H1 (cell line): ENCODE measurements at regions not wholly inside any gene's neighbourhood (a gene's known extent, or its start where the extent isn't known, plus 50 kb on each side); places are given as distances from the start of the nearest gene placed in this dataset.

Experiments used
- CTCF ChIA-PET: fragments of 300-600 bp; sonication (Branson Sonifier 250); formaldehyde crosslinking; loops from one replicate; lab custom pipeline; 2021; ENCODE audit not compliant: partially characterized antibody; lab: Charles Lee
- POLR2A ChIA-PET: fragments of 300-600 bp; sonication (Branson Sonifier 250); formaldehyde crosslinking; loops from one replicate; lab custom pipeline; 2021; ENCODE audit warnings: inconsistent platforms; ENCODE audit not compliant: partially characterized antibody; lab: Charles Lee
- DNase-seq, 2 experiments: peaks; one replicate each; pipeline versions ENCODE4 v3.0.0 to v3.0.0-alpha.2; 2010 to 2022; ENCODE audit warnings: low spot score in 2 of 2, low read depth in 1 of 2, mixed read lengths in 1 of 2
- FAIRE-seq: peaks from 2 replicates; lab custom pipeline; 2011; peaks lifted over from hg19 to GRCh38; lab: Jason Lieb, UNC
- H2AFZ ChIP-seq: 2 replicates; pipeline ENCODE4 v1.8.1; 2012; ENCODE audit warnings: low read length, inconsistent platforms
- H2AK5ac ChIP-seq: 2 replicates; pipeline ENCODE4 v1.6.1; 2013; ENCODE audit warnings: low read depth, low read length
- H2BK120ac ChIP-seq: replicated peaks from 2 replicates; pipeline ENCODE3; 2013; ENCODE audit warnings: low read depth, low read length, inconsistent platforms
- H2BK12ac ChIP-seq: 2 replicates; pipeline ENCODE4 v1.6.1; 2013; ENCODE audit warnings: low read depth, low read length
- H2BK15ac ChIP-seq: 2 replicates; pipeline ENCODE4 v1.6.1; 2013; ENCODE audit warnings: low read length
- H2BK20ac ChIP-seq: 2 replicates; pipeline ENCODE4 v1.6.1; 2013; ENCODE audit warnings: low read length
- H2BK5ac ChIP-seq: 2 replicates; pipeline ENCODE4 v1.6.1; 2013; ENCODE audit warnings: low read depth, low read length
- H3K14ac ChIP-seq: 2 replicates; pipeline ENCODE4 v1.6.1; 2013; ENCODE audit warnings: inconsistent platforms; ENCODE audit not compliant: insufficient read length
- H3K18ac ChIP-seq: 2 replicates; pipeline ENCODE4 v1.6.1; 2013; ENCODE audit warnings: low read length; ENCODE audit errors: extremely low read depth
- H3K23ac ChIP-seq: 2 replicates; pipeline ENCODE4 v1.6.1; 2013; ENCODE audit warnings: inconsistent platforms; ENCODE audit not compliant: insufficient read length
- H3K23me2 ChIP-seq: 2 replicates; pipeline ENCODE4 v1.6.1; 2013; ENCODE audit warnings: low read depth, low read length
- H3K27ac ChIP-seq: 2 replicates; pipeline ENCODE4 v1.6.1; 2011; ENCODE audit warnings: low read depth, low read length, inconsistent platforms
- H3K27me3 ChIP-seq, 4 experiments: replicated peaks in 1 of 4; 1 replicate in 1 of 4; 2 replicates in 3 of 4; pipeline versions ENCODE4 v1.6.1 to v1.8.1; 2011 to 2013; ENCODE audit warnings: low read length in 3 of 4, mild to moderate bottlenecking in 3 of 4, inconsistent platforms in 2 of 4, mixed read lengths in 2 of 4, moderate library complexity in 1 of 4; ENCODE audit not compliant: control insufficient read depth in 3 of 4, insufficient read depth in 3 of 4; ENCODE audit errors: extremely low read depth in 1 of 4
- H3K36me3 ChIP-seq, 4 experiments: 2 replicates each; pipeline versions ENCODE4 v1.6.1 to v1.8.1; 2011 to 2013; ENCODE audit warnings: mild to moderate bottlenecking in 4 of 4, low read length in 3 of 4, moderate library complexity in 2 of 4, control low read depth in 1 of 4, inconsistent platforms in 1 of 4; ENCODE audit not compliant: insufficient read depth in 4 of 4, control insufficient read depth in 2 of 4
- H3K4ac ChIP-seq: replicated peaks from 2 replicates; pipeline ENCODE3; 2013; ENCODE audit warnings: low read length, low read depth, mixed read lengths, inconsistent platforms; ENCODE audit not compliant: insufficient read length
- H3K4me1 ChIP-seq, 4 experiments: replicated peaks in 1 of 4; 1 replicate in 1 of 4; 2 replicates in 3 of 4; pipeline versions ENCODE4 v1.6.1 to v1.8.1; 2011 to 2013; ENCODE audit warnings: low read length in 3 of 4, inconsistent platforms in 2 of 4, mixed read lengths in 1 of 4; ENCODE audit not compliant: insufficient read depth in 4 of 4, control insufficient read depth in 3 of 4
- H3K4me2 ChIP-seq, 2 experiments: 2 replicates each; pipeline versions ENCODE4 v1.6.1 to v1.8.1; 2011 to 2013; ENCODE audit warnings: low read depth in 2 of 2, low read length in 2 of 2, control low read depth in 1 of 2, inconsistent platforms in 1 of 2, mild to moderate bottlenecking in 1 of 2; ENCODE audit not compliant: insufficient read depth in 1 of 2
- H3K4me3 ChIP-seq, 4 experiments: fragments of 200-600, 300-600 bp in 1 of 4; sonication (generic), shearing (Covaris generic), sonication (Bioruptor Twin) in 1 of 4; 2 replicates each; pipeline versions ENCODE4 v1.5.1 to v1.8.1; 2011 to 2016; ENCODE audit warnings: low read length in 4 of 4, low read depth in 3 of 4, control low read depth in 2 of 4, inconsistent platforms in 2 of 4, mild to moderate bottlenecking in 2 of 4, mixed read lengths in 1 of 4, moderate library complexity in 1 of 4; ENCODE audit not compliant: insufficient read depth in 2 of 4; ENCODE audit errors: extremely low read depth in 1 of 4
- H3K56ac ChIP-seq: replicated peaks from 2 replicates; pipeline ENCODE3; 2013; ENCODE audit warnings: low read depth, mild to moderate bottlenecking, mixed read lengths, low read length, inconsistent platforms; ENCODE audit not compliant: insufficient read length
- H3K79me1 ChIP-seq: 2 replicates; pipeline ENCODE4 v1.6.1; 2013; ENCODE audit warnings: low read depth, low read length, control low read depth
- H3K79me2 ChIP-seq, 2 experiments: 2 replicates each; pipeline versions ENCODE4 v1.6.1 to v1.8.1; 2012 to 2013; ENCODE audit warnings: low read length in 2 of 2, mild to moderate bottlenecking in 2 of 2, inconsistent platforms in 1 of 2; ENCODE audit not compliant: insufficient read depth in 2 of 2, control insufficient read depth in 1 of 2
- H3K9ac ChIP-seq, 4 experiments: replicated peaks in 1 of 4; 1 replicate in 1 of 4; 2 replicates in 3 of 4; pipeline versions ENCODE4 v1.6.1 to v1.8.1; 2011 to 2013; ENCODE audit warnings: low read depth in 3 of 4, low read length in 3 of 4, control low read depth in 2 of 4, mild to moderate bottlenecking in 2 of 4, moderate library complexity in 2 of 4, inconsistent platforms in 1 of 4; ENCODE audit errors: extremely low read depth in 1 of 4
- H3K9me3 ChIP-seq, 2 experiments: 2 replicates each; pipeline versions ENCODE4 v1.6.1 to v1.8.1; 2012 to 2013; ENCODE audit warnings: mild to moderate bottlenecking in 2 of 2, moderate library complexity in 2 of 2, control low read depth in 1 of 2, inconsistent platforms in 1 of 2, low read depth in 1 of 2, low read length in 1 of 2, mixed read lengths in 1 of 2; ENCODE audit not compliant: insufficient read depth in 2 of 2
- H4K20me1 ChIP-seq, 2 experiments: replicated peaks in 1 of 2; 2 replicates each; pipeline versions ENCODE3 to v1.8.1; 2011 to 2013; ENCODE audit warnings: inconsistent platforms in 2 of 2, low read length in 2 of 2, mild to moderate bottlenecking in 1 of 2; ENCODE audit not compliant: insufficient read depth in 2 of 2, control insufficient read depth in 1 of 2
- H4K5ac ChIP-seq: 2 replicates; pipeline ENCODE4 v1.6.1; 2013; ENCODE audit warnings: low read length, low read depth, mixed read lengths, inconsistent platforms; ENCODE audit not compliant: insufficient read length
- H4K8ac ChIP-seq: 2 replicates; pipeline ENCODE4 v1.8.0; 2013; ENCODE audit warnings: mild to moderate bottlenecking, moderate library complexity, low read length, inconsistent platforms; ENCODE audit not compliant: insufficient read depth; ENCODE audit errors: extremely low read depth
- H4K91ac ChIP-seq: replicated peaks from 2 replicates; pipeline ENCODE3; 2013; ENCODE audit warnings: low read length, mixed read lengths, inconsistent platforms; ENCODE audit not compliant: insufficient read length
- CREB1 ChIP-seq: IDR thresholded peaks from 2 replicates; pipeline ENCODE4 v1.6.1; 2012; ENCODE audit warnings: inconsistent platforms
- HDAC2 ChIP-seq, 2 experiments: fragments of 300-600 bp in 1 of 2; sonication (generic) in 1 of 2; IDR thresholded peaks; 2 replicates each; pipeline ENCODE4 v1.6.1; 2011 to 2012; ENCODE audit warnings: low read depth in 2 of 2, low read length in 2 of 2, mild to moderate bottlenecking in 2 of 2, moderate library complexity in 2 of 2, borderline replicate concordance in 1 of 2, inconsistent platforms in 1 of 2
- JUN ChIP-seq: IDR thresholded peaks from 2 replicates; pipeline ENCODE4 v1.6.1; 2011; ENCODE audit warnings: low read depth, mild to moderate bottlenecking, improper control_type of control experiment, low read length
- KDM5A ChIP-seq: fragments of 200-600 bp; IDR thresholded peaks from 2 replicates; pipeline ENCODE4 v1.7.1; 2012; ENCODE audit warnings: mild to moderate bottlenecking, low read length, inconsistent platforms, mixed read lengths
- NRF1 ChIP-seq: IDR thresholded peaks from 2 replicates; pipeline ENCODE4 v1.6.1; 2011; ENCODE audit warnings: mild to moderate bottlenecking, low read depth, low read length, improper control_type of control experiment
- TAF1 ChIP-seq: IDR thresholded peaks from 2 replicates; pipeline ENCODE4 v1.6.1; 2011; ENCODE audit warnings: mild to moderate bottlenecking, low read depth, low read length
- YY1 ChIP-seq: IDR thresholded peaks from 2 replicates; pipeline ENCODE4 v1.6.1; 2011; ENCODE audit warnings: low read depth, mild to moderate bottlenecking, low read length
- WGBS, 2 experiments: shearing (Covaris generic) in 1 of 2; methylation state at CpG; one replicate each; pipeline versions ENCODE4 v1.1.6 to v1.1.7; 2013 to 2015; ENCODE audit warnings: low lambda C conversion rate in 2 of 2, mixed read lengths in 2 of 2, inconsistent platforms in 1 of 2, low coverage in 1 of 2, missing lambda C conversion rate in 1 of 2; ENCODE audit not compliant: insufficient replicate concordance in 2 of 2, insufficient coverage in 1 of 2, insufficient read length in 1 of 2; ENCODE audit errors: extremely low coverage in 1 of 2, missing lambda C conversion rate in 1 of 2; 5-methylcytosine and 5-hydroxymethylcytosine counted together
- TF ChIP-seq, protein P1 (sequence below), 3 experiments: IDR thresholded peaks; 1 replicate in 2 of 3; 2 replicates in 1 of 3; pipeline versions ENCODE4 v1.5.1 to v1.6.1; 2011; ENCODE audit warnings: low read length in 3 of 3, mild to moderate bottlenecking in 3 of 3, inconsistent platforms in 2 of 3, low read depth in 1 of 3, moderate library complexity in 1 of 3; ENCODE audit not compliant: insufficient read depth in 1 of 3; ENCODE audit errors: control extremely low read depth in 1 of 3
- TF ChIP-seq, protein P2 (sequence below): IDR thresholded peaks from 2 replicates; pipeline ENCODE4 v1.6.1; 2011; ENCODE audit warnings: low read length, improper control_type of control experiment

DNA sequence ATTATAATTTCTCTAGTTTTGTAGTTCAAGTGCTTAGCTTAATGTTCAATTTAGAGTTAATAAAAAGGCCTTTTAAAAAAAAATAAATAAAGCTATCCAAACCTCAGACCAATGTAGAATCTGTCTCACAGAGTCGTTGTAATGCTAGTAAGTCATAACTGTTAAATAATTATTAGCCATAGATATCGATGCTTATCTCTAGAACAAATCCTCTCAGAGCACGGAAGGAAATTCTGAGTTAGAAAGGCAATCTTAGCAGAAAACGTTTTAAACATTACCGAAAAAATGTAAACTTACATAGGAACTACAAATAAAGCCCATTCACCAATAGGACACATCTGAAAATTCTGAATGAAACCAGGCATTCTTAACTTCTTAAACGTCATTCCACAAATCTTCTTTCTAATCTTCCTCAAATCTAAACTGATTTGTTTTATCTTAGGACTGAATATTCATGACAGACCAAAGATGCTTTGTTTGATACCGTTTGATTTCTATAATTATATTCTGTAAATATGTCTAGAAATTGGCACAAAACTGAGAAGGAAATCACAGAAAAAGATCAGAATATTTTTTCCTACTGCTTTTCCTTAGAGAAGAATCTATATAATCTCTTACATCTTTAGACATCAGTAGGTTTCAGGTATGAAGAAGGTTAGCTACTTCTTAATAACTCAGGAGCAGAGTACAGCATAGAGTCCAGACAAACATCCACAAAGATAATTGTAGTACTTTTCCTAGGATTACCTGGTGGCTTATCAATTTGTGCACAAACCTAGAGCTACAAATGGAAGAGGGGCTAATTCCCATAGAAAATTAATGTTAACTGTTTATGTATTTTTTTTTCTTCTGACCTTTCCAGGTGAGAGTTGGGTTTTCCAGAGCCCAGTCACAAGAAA, 140.7 kb downstream of the BTC start:
- no peak overlapping the region for H3K27ac ChIP-seq
- CTCF ChIA-PET = interaction anchor here (1.1 kb wide), 1 partner anchor 22 kb away, joined by 5 read pairs; no protein-coding TSS in a partner anchor
- no peak overlapping the region for H3K14ac ChIP-seq
- H2AFZ ChIP-seq = no peak overlapping the region
- no peak overlapping the region for H2BK12ac ChIP-seq
- H3K79me1 ChIP-seq = no peaks in the 10 kb centered on the region
- H3K18ac ChIP-seq = no peak overlapping the region
- no peak overlapping the region for H2AK5ac ChIP-seq
- H3K4me1 ChIP-seq = no peaks in the 10 kb centered on the region; a peak in 1 of 7 replicates
- H4K91ac ChIP-seq = no peak overlapping the region
- H3K27me3 ChIP-seq = no peaks in the 10 kb centered on the region
- H4K20me1 ChIP-seq = no peaks in the 10 kb centered on the region
- H2BK15ac ChIP-seq = no peak overlapping the region
- H2BK5ac ChIP-seq = no peak overlapping the region
- no peak overlapping the region for H3K4me2 ChIP-seq
- no peak for DNase-seq
- no peaks in the 10 kb centered on the region for H3K36me3 ChIP-seq
- H3K9ac ChIP-seq = no peak overlapping the region
- no peak overlapping the region for H3K4me3 ChIP-seq
- no peak overlapping the region for H3K4ac ChIP-seq
- no peak overlapping the region for H2BK120ac ChIP-seq
- H3K23me2 ChIP-seq = no peaks in the 10 kb centered on the region
- H3K23ac ChIP-seq = no peak overlapping the region
- no peak for FAIRE-seq
- no peak overlapping the region for H4K5ac ChIP-seq
- POLR2A ChIA-PET = no interaction called here
- H3K9me3 ChIP-seq = no peaks in the 10 kb centered on the region
- 89 to 100% methylated on average over 1 to 7 of the region's 7 CpGs for WGBS, 2 experiments
- H3K79me2 ChIP-seq = no peaks in the 10 kb centered on the region
- no peak overlapping the region for H2BK20ac ChIP-seq
- H4K8ac ChIP-seq = no peak overlapping the region
- H3K56ac ChIP-seq = no peak overlapping the region
- TF ChIP-seq YY1 (no peak), KDM5A (no peak), NRF1 (no peak), TAF1 (no peak), CREB1 (no peak), JUN (no peak), HDAC2 (IDR thresholded peaks at IDR 0.05; ENCODE audit: borderline replicate concordance in 1 of 2, low read depth in 2 of 2, low read length in 2 of 2) (no peak)
- TF ChIP-seq, protein P1, sequence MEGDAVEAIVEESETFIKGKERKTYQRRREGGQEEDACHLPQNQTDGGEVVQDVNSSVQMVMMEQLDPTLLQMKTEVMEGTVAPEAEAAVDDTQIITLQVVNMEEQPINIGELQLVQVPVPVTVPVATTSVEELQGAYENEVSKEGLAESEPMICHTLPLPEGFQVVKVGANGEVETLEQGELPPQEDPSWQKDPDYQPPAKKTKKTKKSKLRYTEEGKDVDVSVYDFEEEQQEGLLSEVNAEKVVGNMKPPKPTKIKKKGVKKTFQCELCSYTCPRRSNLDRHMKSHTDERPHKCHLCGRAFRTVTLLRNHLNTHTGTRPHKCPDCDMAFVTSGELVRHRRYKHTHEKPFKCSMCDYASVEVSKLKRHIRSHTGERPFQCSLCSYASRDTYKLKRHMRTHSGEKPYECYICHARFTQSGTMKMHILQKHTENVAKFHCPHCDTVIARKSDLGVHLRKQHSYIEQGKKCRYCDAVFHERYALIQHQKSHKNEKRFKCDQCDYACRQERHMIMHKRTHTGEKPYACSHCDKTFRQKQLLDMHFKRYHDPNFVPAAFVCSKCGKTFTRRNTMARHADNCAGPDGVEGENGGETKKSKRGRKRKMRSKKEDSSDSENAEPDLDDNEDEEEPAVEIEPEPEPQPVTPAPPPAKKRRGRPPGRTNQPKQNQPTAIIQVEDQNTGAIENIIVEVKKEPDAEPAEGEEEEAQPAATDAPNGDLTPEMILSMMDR (IDR thresholded peaks at IDR 0.05; ENCODE audit: control extremely low read depth in 1 of 3, insufficient read depth in 1 of 3, low read depth in 1 of 3, low read length in 3 of 3) = no peak
- TF ChIP-seq, protein P2, sequence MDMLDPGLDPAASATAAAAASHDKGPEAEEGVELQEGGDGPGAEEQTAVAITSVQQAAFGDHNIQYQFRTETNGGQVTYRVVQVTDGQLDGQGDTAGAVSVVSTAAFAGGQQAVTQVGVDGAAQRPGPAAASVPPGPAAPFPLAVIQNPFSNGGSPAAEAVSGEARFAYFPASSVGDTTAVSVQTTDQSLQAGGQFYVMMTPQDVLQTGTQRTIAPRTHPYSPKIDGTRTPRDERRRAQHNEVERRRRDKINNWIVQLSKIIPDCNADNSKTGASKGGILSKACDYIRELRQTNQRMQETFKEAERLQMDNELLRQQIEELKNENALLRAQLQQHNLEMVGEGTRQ = no peak
